IPS-18c (cell line): ENCODE measurements at regions not wholly inside any gene's neighbourhood (a gene's known extent, or its start where the extent isn't known, plus 50 kb on each side); places are given as distances from the start of the nearest gene placed in this dataset.
"Not testable (repeated sequence)": the region's sequence is repeated elsewhere in the genome, so short reads cannot be mapped to it uniquely, and the experiment has no call there.

Experiments used
- H3K4me3 ChIP-seq: 2 replicates; pipeline ENCODE4 v1.7.0; 2013; ENCODE audit warnings: low read depth, mild to moderate bottlenecking, low read length, moderate library complexity; ENCODE audit not compliant: insufficient read depth
- H3K9me3 ChIP-seq: one replicate; pipeline ENCODE4 v1.6.1; 2013; ENCODE audit warnings: mild to moderate bottlenecking, low read length, moderate library complexity; ENCODE audit not compliant: control insufficient read depth, insufficient read depth

DNA sequence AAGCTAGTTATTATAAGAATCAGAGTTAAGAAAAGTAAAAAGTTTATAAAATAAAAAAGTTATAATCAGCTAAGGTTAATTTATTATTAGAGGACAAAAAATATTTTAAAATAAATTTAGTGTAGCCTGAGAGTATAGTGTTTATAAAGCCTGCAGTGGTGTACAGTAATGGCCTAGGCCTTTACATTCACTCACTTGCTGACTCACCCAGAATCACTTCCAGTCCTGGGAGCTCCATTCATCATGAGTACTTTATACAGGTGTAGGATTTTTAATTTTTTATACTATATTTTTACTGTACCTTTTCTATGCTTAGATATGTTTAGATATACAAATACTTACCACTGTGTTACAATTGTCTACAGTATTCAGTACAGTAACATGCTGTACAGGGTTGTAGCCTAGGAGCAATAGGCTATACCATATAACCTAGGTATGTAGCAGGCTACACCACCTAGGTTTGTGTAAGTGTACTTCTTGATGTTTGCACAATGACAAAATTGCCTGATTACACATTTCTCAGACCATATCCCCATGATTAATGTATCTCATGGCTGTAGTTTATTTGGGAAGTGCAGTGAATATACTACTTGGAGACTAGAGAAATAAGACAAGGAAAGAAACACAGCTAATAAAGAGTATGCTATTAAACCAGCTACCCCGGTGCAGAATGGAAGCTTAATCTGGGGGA lies 101.9 kb upstream of the GALNT15 start:
- Histone ChIP-seq H3K9me3 (no peaks in the 10 kb centered on the region), H3K4me3 (no peak overlapping the region)

DNA sequence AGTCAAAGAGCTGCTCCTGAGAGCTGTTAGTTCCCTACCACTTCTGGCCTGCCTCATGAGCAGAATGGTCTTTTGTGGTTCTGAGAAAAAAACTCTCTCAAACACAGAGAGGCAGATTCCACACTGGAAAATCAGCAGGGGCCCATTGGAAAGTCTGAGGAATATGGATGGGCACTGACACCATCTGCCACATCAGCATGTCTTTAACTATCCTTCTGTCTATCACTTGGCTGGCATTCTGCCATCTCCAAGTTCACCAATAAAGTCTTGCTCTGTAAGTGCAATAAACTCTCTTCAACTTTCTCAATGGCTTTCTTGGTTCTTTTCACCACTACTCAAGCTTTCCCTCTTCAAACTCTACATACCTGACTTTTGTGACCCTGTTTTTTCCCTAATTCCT lies 101.3 kb upstream of the GALNT15 start:
- H3K4me3 ChIP-seq, result no peak overlapping the region
- no peaks in the 10 kb centered on the region for H3K9me3 ChIP-seq

DNA sequence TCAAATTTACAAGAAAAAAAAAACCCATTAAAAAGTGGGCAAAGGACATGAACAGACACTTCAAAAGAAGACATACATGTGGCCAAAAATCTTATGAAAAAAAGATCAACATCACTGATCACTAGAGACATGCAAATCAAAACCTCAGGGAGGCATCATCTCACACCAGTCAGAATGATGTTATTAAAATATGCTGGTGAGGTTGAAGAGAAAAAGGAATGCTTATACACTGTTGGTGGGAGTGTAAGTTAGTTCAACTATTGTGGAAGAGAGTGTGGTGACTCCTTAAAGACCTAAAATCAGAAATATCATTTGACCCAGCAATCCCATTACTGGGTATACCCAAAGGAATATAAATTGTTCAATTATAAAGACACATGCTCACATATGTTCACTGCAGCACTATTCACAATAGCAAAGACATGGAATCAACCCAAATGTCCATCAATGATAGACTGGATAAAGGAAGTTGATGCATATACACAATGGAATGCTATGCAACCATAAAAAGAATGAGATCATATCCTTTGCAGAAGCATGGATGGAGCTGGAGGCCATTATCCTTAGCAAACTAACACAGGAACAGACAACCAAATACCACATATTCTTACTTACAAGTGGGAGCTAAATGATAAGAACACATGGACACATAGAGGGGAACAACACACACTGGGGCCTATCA lies 100.3 kb upstream of the GALNT15 start:
- not testable (repeated sequence) for H3K9me3 ChIP-seq, H3K4me3 ChIP-seq

DNA sequence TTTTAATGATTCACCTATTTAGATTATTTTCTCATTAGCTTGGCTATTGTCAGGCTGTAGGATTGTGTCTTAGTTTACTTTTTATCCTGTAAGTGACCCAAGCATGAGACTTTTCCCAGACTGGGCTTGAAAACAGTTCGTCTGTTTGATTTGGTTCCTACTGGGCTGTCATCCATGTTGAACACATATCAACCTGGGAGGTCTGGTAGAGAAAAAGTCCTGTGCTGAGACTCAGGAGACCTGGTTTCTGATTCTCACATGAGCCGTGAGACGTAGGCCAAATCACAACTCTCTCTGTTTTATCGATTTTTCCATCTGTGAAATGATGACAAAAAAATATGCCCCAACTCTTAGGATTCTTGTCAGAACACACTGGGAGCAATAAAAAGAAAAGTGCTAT lies 98.8 kb upstream of the GALNT15 start:
- Histone ChIP-seq H3K4me3 (no peak overlapping the region), H3K9me3 (no peaks in the 10 kb centered on the region)

DNA sequence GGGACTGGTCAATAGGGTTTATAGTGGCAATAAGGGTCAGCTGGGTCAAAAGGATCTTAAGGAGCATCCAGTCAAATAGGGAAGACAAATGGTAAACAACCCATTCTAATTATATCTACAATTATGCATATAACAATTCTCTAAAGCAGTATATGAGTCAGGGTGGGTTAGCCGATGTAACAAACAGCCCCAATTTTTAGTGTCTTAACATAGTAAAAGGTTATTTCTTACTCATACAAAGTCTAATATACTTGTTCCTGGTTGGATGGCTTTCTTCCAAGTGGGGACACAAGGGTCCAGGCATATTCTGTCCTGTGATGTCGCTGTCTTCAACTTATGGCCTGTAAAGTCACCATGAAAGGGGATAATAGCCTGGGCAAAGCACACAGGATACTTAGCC lies 97.9 kb upstream of the GALNT15 start:
- Histone ChIP-seq H3K4me3 (no peak overlapping the region), H3K9me3 (peaks cover 5% of the 10 kb centered on the region)

DNA sequence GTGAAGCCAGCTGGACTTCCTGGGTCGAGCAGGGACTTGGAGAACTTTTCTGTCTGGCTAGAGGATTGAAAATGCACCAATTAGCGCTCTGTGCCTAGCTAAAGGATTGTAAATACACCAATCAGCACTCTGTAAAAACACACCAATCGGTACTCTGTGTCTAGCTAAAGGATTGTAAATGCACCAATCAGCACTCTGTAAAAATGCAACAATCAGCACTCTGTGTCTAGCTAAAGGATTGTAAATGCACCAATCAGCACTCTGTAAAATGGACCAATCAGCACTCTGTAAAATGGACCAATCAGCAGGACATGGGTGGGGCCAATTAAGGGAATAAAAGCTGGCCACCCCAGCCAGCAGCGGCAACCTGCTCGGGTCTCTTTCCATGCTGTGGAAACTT lies 97.3 kb upstream of the GALNT15 start:
- not testable (repeated sequence) for H3K4me3 ChIP-seq, H3K9me3 ChIP-seq

DNA sequence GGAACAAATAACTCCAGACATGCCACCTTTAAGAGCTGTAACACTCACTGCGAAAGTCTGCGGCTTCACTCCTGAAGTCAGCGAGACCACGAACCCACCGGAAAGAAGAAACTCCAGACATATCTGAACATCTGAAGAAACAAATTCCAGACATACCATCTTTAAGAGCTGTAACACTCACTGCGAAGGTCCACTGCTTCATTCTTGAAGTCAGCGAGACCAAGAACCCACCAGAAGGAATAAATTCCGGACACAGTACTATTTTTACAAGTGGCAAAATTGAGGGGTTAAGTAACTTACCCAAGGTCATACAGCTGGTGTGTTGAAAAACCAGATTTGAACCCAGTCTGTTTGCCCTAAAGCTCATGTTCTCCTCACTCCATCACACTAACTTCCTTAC lies 96.8 kb upstream of the GALNT15 start:
- H3K4me3 ChIP-seq, H3K9me3 ChIP-seq: not testable (repeated sequence)

DNA sequence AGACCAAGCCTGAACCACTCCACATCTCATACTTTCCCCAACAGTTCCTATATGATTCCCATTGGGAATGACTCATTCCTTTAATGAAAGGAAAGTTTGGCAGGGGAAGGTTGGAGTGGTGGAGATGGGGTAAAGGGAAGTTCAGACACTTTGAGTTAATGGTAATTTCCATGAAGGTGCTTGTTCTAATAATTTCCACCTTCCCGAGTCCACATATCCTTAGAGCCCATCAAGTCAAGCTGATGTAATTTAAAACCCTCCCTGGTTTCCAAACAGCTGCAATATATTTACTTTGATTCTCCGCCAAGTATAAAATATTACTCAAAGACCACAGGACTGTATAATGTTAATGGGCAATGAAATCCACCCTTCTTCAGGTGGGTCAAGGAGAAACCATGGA lies 95.0 kb upstream of the GALNT15 start:
- Histone ChIP-seq H3K9me3 (peaks cover 11% of the 10 kb centered on the region), H3K4me3 (no peak overlapping the region)

DNA sequence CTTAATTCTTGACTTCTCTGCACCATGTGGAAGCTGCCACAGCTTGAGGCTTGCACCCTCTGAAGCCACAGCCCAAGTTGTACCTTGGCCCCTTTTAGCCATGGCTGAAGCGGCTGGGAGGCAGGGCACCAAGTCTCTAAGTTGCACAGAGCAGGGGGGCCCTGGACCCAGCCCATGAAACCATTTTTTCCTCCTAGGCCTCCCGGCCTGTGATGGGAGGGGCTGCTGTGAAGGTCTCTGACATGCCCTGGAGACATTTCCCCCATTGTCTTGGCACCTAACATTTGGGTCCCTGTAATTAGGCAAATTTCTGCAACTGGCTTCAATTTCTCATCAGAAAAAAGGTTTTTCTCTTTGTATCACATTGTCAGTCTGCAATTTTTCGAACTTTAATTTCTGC lies 92.8 kb upstream of the GALNT15 start:
- no peak overlapping the region for H3K4me3 ChIP-seq
- peaks cover 11% of the 10 kb centered on the region for H3K9me3 ChIP-seq

DNA sequence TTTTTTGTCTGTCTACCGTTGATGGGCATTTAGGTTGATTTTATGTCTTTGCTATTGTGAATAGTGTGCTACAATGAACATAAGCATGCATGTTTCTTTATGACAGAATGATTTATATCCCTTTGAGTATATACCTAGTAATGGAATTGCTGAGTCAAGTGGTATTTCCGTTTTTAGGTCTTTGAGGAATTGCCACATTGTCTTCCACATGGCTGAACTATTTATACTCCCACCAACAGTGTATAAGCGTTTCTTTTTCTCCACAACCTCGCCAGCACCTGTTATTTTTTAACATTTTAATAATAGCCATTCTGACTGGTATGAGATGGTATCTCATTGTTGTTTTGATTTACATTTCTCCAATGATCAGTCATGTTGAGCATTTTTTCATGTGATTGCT lies 89.6 kb upstream of the GALNT15 start:
- H3K9me3 ChIP-seq, result peaks cover 11% of the 10 kb centered on the region
- no peak overlapping the region for H3K4me3 ChIP-seq

DNA sequence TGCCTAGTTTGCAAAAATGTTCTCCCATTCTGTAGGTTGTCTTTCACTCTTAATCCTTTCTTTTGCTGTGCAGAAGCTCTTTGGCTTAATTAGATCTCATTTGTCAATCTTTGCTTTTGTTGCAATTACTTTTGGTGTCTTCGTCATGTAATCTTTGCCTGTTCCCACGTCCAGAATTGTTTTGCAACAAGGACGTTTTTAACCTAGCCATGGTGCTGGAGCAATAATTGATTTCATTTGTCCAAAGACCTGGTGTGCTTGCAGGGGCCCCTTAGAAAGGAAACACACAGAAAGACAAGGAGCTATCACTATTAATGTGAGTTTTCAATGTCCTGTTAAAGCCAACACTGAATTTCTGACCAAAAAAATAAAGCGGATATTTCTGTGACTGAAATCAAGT lies 89.1 kb upstream of the GALNT15 start:
- Histone ChIP-seq H3K4me3 (no peak overlapping the region), H3K9me3 (peaks cover 11% of the 10 kb centered on the region)

DNA sequence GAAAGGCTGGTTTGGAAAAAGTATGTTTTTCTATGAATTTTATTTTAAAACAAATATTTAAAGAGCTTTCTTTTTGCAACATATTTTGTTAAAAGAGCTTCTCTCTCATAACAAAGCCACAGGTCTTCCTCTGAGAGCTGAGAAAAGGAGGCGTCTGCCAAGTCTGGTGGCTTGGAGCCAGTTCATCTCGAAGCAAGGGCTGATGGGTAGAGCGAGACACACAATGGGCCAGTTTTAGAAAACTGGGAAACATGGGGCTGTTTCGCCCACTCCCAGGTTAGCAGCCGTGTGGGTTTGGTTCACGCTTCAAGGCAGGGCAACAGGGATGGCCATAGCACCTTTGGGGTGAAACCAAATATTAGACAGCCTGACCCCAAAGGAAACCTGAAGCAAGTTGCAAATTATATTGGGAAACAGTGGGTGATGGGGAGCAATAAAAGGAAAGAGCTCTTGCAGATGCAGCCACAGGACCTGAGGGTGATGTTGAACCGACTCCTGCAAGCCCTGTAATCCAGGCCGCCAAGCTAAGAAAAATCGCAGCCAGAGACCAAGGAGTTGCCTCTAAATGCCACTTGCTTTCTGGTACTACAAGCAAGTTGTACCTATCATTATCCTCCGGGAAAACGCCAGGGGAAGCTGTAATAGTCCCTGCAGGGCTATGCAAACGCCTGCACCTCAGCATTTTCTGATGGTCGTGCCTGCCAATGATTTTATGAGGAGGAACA lies 88.4 kb upstream of the GALNT15 start:
- Histone ChIP-seq H3K4me3 (no peak overlapping the region), H3K9me3 (peaks cover 11% of the 10 kb centered on the region)

DNA sequence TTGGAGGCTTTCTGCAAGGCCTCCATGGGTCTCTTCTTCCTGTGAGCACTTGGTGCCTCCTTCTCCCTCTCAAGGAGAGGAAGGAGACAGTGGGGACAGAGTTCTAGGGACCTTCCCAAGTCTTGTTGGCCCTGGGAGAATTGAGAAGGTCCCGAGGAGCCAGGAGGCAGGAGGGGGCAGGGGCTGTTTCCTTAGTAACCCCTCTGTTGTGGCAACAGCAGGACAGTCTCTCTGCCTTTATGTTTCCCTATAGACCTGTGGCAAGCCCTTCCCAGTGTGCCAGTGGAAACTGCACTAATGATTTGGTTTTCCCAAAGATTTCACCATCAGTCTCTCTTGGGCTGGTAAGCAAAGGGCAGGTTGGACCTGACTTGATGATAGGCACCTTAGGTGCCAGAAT lies 87.8 kb upstream of the GALNT15 start:
- Histone ChIP-seq H3K4me3 (no peak overlapping the region), H3K9me3 (peaks cover 5% of the 10 kb centered on the region)

DNA sequence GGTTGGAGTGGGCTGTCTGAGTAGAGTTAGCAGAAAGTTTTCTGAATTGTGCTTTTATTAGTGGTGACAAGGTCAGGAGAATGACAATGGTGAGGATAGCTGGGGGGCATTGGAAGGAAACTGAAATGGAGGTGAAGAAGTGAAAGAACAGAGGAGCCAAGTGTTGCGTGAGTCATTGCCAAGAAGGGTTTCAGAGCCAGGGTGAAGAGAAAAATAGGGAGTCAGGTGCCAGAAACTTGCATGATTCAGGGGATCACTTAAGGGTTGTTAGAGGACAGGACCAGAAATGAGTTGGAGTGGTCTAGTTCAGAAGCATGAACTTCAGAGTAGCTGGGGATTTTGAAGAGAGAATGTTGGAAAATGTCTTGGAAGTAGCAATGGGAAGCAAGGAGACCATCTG lies 86.0 kb upstream of the GALNT15 start:
- H3K4me3 ChIP-seq, result no peak overlapping the region
- H3K9me3 ChIP-seq, result no peaks in the 10 kb centered on the region

DNA sequence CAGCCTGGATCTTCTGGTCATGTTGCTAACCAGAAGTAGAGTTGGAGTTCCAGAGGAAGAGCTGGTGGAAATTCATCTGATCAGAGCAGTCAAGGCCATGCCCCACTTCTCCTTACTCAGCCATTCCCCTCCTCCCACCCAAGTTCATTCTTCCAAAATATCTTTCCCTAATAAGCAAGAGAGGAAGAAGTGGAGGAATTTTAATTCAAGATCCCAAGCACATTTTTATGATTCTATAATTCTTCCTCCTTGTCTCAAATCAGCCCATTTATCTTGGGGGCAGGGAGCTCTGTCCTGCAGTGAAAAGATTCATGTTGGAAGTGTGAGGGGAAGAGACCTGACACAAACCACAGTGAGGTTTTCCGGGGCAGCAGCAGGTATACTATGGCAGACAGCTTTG lies 85.0 kb upstream of the GALNT15 start:
- H3K9me3 ChIP-seq, result no peaks in the 10 kb centered on the region
- no peak overlapping the region for H3K4me3 ChIP-seq

DNA sequence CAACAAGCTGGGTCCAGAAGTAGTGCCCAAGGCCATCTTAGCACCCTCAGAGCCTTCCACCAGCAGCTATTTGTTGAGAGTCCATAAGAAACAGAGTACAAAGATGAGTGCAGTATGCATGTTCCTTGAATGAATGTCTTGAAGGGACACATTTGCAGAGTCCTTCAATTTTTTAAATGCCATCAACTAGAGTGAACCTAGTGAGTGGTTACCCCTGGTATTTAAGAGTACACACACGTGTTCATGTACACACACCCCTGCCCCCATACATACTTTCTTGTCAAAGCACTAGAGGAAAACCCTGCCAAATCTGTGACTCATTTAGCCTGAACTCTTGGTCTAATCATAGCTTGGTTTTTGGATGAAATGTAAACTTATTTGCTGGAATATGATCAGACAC lies 84.5 kb upstream of the GALNT15 start:
- Histone ChIP-seq H3K9me3 (no peaks in the 10 kb centered on the region), H3K4me3 (no peak overlapping the region)

DNA sequence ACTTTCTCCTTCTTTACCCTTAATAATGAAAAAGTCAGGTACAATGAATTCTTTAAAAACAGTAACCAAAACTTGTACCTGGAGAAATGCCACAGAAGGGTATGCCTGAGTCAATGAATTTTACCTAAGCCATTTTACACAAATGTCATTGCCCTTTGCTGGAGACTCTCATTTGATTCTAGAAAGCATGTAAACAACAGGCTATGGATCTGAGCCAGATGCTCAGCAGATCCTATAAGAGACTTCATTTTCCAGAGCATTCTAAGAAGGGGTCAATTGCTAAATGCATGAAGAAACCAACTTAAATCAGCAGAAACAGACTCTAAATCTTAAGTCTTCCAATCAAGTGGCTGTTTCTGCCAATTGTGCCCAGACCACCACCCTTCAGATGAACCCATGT lies 83.8 kb upstream of the GALNT15 start:
- Histone ChIP-seq H3K4me3 (no peak overlapping the region), H3K9me3 (no peaks in the 10 kb centered on the region)

DNA sequence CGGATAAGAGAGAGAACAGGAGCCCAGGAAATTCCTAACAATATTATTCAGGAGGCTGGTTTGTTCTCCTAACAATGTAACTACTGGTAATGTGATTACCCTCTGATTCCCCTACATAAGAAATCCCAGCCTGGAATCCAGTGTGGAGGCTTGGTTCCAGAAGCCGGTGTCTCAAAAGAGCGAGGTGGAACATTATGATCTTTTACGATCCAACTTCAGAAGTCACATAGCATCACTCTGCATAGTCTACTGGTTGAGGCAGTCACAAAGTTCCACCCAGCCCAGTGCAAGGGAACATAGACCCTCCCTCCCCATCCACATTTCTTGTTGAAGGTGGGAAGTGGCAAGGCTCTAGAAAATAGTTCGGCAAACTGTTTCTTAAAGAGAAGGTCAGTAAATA lies 81.6 kb upstream of the GALNT15 start:
- H3K9me3 ChIP-seq, result no peaks in the 10 kb centered on the region
- no peak overlapping the region for H3K4me3 ChIP-seq
